Upper lobe of left lung (tissue), 4 donors: ENCODE measurements at regions not wholly inside any gene's neighbourhood (a gene's known extent, or its start where the extent isn't known, plus 50 kb on each side); places are given as distances from the start of the nearest gene placed in this dataset.

ENCODE experiments used
- POLR2A ChIP-seq, 4 donors: fragments of 450-650 bp; IDR thresholded peaks; one replicate each; pipeline ENCODE4 v1.5.1; 2016 to 2017; ENCODE audit warnings: antibody characterized with exemption in 4 of 4, mild to moderate bottlenecking in 2 of 4
- POLR2AphosphoS5 ChIP-seq, 2 donors: sonication (generic); formaldehyde crosslinking; IDR thresholded peaks; one replicate each; pipeline ENCODE4 v1.5.1; 2017; ENCODE audit warnings: antibody characterized with exemption in 2 of 2
- TF ChIP-seq, protein P1 (sequence below), 6 experiments: fragments of 450-650 bp in 4 of 6; fragments of 200-600 bp in 2 of 6; sonication (generic) in 2 of 6; IDR thresholded peaks; one replicate each; pipeline ENCODE4 v1.5.1; 2016 to 2019; ENCODE audit warnings: antibody characterized with exemption in 6 of 6

DNA sequence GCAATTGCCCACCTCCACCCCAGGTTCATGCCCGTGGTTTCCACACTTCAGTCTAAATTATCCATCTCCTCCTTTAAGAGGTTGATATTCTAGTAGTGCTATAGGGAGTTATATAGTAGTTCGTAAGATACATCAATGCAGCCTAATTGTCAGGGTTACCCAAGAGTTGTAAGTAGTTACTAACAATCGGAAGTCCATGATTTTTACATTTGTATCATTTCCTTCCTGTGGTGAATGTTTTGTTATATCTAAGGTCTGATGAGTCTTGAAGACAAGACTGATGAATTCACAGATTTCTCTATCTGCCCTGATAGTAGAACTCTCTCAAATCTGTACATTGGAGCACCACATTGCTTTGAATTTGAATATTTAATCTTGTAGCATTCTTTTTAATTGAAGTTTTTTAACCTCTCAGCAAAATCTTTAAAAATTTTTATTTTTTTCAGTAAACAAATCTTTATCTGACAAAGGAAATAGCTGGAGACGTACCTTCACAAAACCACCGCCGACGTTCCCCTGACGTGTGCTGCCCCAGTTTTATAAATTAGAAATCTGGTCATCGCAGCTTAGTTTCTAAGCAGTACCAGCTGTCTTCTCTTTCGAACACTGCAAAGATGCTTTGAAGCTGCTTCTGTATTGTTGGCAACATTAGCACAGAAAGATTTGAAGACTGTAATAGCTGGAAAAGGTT is 264.5 kb downstream of the SOCS6 start:
- TF ChIP-seq, protein P1, sequence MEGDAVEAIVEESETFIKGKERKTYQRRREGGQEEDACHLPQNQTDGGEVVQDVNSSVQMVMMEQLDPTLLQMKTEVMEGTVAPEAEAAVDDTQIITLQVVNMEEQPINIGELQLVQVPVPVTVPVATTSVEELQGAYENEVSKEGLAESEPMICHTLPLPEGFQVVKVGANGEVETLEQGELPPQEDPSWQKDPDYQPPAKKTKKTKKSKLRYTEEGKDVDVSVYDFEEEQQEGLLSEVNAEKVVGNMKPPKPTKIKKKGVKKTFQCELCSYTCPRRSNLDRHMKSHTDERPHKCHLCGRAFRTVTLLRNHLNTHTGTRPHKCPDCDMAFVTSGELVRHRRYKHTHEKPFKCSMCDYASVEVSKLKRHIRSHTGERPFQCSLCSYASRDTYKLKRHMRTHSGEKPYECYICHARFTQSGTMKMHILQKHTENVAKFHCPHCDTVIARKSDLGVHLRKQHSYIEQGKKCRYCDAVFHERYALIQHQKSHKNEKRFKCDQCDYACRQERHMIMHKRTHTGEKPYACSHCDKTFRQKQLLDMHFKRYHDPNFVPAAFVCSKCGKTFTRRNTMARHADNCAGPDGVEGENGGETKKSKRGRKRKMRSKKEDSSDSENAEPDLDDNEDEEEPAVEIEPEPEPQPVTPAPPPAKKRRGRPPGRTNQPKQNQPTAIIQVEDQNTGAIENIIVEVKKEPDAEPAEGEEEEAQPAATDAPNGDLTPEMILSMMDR (IDR thresholded peaks at IDR 0.05) = no peak
- no peak for TF ChIP-seq POLR2A (IDR thresholded peaks at IDR 0.05)
- TF ChIP-seq POLR2AphosphoS5 (IDR thresholded peaks at IDR 0.05) = no peak
